ENCODE measurements at regions not wholly inside any gene's neighbourhood (a gene's known extent, or its start where the extent isn't known, plus 50 kb on each side); places are given as distances from the start of the nearest gene placed in this dataset.

DNA sequence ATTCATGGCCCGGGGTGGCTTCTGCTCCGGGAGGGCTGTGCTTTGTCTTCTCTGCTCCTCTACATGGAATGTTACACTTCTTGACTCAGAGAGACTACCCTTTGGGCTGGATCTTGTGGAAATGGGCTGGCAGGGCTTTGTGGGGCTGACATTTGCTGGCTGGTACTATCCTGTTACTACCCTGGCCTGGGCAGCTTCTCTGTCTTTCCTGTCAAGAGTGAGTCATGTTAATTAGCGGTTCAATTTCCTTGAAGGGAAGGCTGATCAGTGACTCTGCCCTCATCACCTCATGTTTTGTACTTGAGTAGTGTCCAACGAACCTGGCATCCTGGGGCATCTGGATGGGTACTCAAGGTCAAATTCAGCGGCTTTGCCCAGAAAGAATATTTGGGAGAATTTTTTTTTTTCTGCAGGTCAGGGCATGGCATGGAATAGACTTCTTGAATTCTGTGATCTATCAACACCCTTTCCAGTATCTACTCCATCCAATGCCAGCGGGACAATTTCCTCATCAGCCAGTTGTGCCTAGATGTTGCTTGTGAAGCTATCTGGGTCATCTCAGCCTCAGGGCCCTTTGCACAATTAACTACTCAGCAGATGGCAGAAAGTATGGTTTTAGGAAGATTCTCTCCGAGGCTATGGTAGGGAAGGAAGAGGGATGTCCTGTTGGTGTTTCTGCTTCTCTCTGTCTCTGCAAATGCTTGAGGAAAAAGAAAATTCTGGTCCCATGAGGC lies 140.5 kb upstream of the PLET1 start:
- TF ChIP-seq POLR2A (IDR thresholded peaks at IDR 0.05): no peak
- TF ChIP-seq, protein P1, sequence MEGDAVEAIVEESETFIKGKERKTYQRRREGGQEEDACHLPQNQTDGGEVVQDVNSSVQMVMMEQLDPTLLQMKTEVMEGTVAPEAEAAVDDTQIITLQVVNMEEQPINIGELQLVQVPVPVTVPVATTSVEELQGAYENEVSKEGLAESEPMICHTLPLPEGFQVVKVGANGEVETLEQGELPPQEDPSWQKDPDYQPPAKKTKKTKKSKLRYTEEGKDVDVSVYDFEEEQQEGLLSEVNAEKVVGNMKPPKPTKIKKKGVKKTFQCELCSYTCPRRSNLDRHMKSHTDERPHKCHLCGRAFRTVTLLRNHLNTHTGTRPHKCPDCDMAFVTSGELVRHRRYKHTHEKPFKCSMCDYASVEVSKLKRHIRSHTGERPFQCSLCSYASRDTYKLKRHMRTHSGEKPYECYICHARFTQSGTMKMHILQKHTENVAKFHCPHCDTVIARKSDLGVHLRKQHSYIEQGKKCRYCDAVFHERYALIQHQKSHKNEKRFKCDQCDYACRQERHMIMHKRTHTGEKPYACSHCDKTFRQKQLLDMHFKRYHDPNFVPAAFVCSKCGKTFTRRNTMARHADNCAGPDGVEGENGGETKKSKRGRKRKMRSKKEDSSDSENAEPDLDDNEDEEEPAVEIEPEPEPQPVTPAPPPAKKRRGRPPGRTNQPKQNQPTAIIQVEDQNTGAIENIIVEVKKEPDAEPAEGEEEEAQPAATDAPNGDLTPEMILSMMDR (IDR thresholded peaks at IDR 0.05): no peak
